ENCODE measurements at regions not wholly inside any gene's neighbourhood (a gene's known extent, or its start where the extent isn't known, plus 50 kb on each side); places are given as distances from the start of the nearest gene placed in this dataset.
"Not testable (repeated sequence)": the region's sequence is repeated elsewhere in the genome, so short reads cannot be mapped to it uniquely, and the experiment has no call there.

- DNase-seq (ENCODE audit: low read depth, low spot score), result no peak
- no peak overlapping the region for H3K27ac ChIP-seq
Observed at GRCh38 chrX:138889149-138889548, 177.6 kb upstream of the FGF13 start.

GRCh38 chrX:138886769-138887168 is 175.3 kb upstream of the FGF13 start:
- peak; percentile 55 for DNase-seq (ENCODE audit: low read depth, low spot score)
- peak overlapping the region; percentile 42 for H3K27ac ChIP-seq

GRCh38 chrX:138885886-138886285 is 174.4 kb upstream of the FGF13 start:
- peak overlapping the region; percentile 42 for H3K27ac ChIP-seq
- no peak for DNase-seq (ENCODE audit: low read depth, low spot score)

- DNase-seq (ENCODE audit: low read depth, low spot score), result not testable (repeated sequence)
Observed at GRCh38 chrX:138880293-138880692, 168.8 kb upstream of the FGF13 start.

GRCh38 chrX:138877746-138878145 is 166.2 kb upstream of the FGF13 start:
- peak overlapping the region; percentile 61 for H3K27ac ChIP-seq
- DNase-seq (ENCODE audit: low read depth, low spot score), result peak; percentile 51

More at GRCh38 chrX:138880293-138880692, 168.8 kb upstream of the FGF13 start:
- not testable (repeated sequence) for H3K27ac ChIP-seq

- H3K27ac ChIP-seq, result no peak overlapping the region
- DNase-seq (ENCODE audit: low read depth, low spot score), result no peak
Observed at GRCh38 chrX:138875472-138875871, 164.0 kb upstream of the FGF13 start.

GRCh38 chrX:138874271-138874935 is 162.9 kb upstream of the FGF13 start:
- no peak overlapping the region for H3K27ac ChIP-seq
- no peak for DNase-seq (ENCODE audit: low read depth, low spot score)

- not testable (repeated sequence) for DNase-seq (ENCODE audit: low read depth, low spot score); H3K27ac ChIP-seq
Observed at GRCh38 chrX:138873640-138874039, 162.1 kb upstream of the FGF13 start.

GRCh38 chrX:138872537-138872936 is 161.0 kb upstream of the FGF13 start:
- no peak overlapping the region for H3K27ac ChIP-seq
- no peak for DNase-seq (ENCODE audit: low read depth, low spot score)

GRCh38 chrX:138871739-138872138 is 160.2 kb upstream of the FGF13 start:
- no peak overlapping the region for H3K27ac ChIP-seq
- no peak for DNase-seq (ENCODE audit: low read depth, low spot score)

- no peak for DNase-seq (ENCODE audit: low read depth, low spot score)
- H3K27ac ChIP-seq, result no peak overlapping the region
Observed at GRCh38 chrX:138866643-138867042, 155.1 kb upstream of the FGF13 start.

GRCh38 chrX:138865093-138865649 is 153.7 kb upstream of the FGF13 start:
- H3K27ac ChIP-seq, result no peak overlapping the region
- DNase-seq (ENCODE audit: low read depth, low spot score), result no peak

- H3K27ac ChIP-seq, result no peak overlapping the region
- DNase-seq (ENCODE audit: low read depth, low spot score), result no peak
Observed at GRCh38 chrX:138859421-138859820, 147.9 kb upstream of the FGF13 start.

GRCh38 chrX:138858951-138859350 is 147.4 kb upstream of the FGF13 start:
- no peak overlapping the region for H3K27ac ChIP-seq
- no peak for DNase-seq (ENCODE audit: low read depth, low spot score)

GRCh38 chrX:138858438-138858837 is 146.9 kb upstream of the FGF13 start:
- peak; percentile 67 for DNase-seq (ENCODE audit: low read depth, low spot score)
- H3K27ac ChIP-seq, result no peak overlapping the region

- DNase-seq (ENCODE audit: low read depth, low spot score), result peak; percentile 10
Observed at GRCh38 chrX:138856881-138857604, 145.5 kb upstream of the FGF13 start.

GRCh38 chrX:138853936-138854335 is 142.4 kb upstream of the FGF13 start:
- H3K27ac ChIP-seq, result no peak overlapping the region
- DNase-seq (ENCODE audit: low read depth, low spot score), result no peak

More at GRCh38 chrX:138856881-138857604, 145.5 kb upstream of the FGF13 start:
- H3K27ac ChIP-seq, result no peak overlapping the region

- no peak overlapping the region for H3K27ac ChIP-seq
- DNase-seq (ENCODE audit: low read depth, low spot score), result no peak
Observed at GRCh38 chrX:138849521-138849920, 138.0 kb upstream of the FGF13 start.

- DNase-seq (ENCODE audit: low read depth, low spot score), result peak; percentile 0
- H3K27ac ChIP-seq, result no peak overlapping the region
Observed at GRCh38 chrX:138847930-138848329, 136.4 kb upstream of the FGF13 start.

GRCh38 chrX:138845786-138846185 is 134.3 kb upstream of the FGF13 start:
- H3K27ac ChIP-seq, result no peak overlapping the region
- no peak for DNase-seq (ENCODE audit: low read depth, low spot score)

GRCh38 chrX:138807400-138807799 is 95.9 kb upstream of the FGF13 start:
- DNase-seq (ENCODE audit: low read depth, low spot score); H3K27ac ChIP-seq: not testable (repeated sequence)
